Adrenal gland (tissue), 9 donors: ENCODE measurements at regions not wholly inside any gene's neighbourhood (a gene's known extent, or its start where the extent isn't known, plus 50 kb on each side); places are given as distances from the start of the nearest gene placed in this dataset.
"Not testable (repeated sequence)": the region's sequence is repeated elsewhere in the genome, so short reads cannot be mapped to it uniquely, and the experiment has no call there.

Experiments used
- DNase-seq, 7 donors: peaks; one replicate each; pipeline ENCODE4 v3.0.0-alpha.2; 2019 to 2020
- H3K27ac ChIP-seq, 5 donors: fragments of 200-600 bp; sonication (generic) in 4 of 5; 1 replicate in 3 of 5; 2 replicates in 2 of 5; pipeline versions ENCODE4 v1.5.1 to v1.8.0; 2016 to 2020; ENCODE audit warnings: mild to moderate bottlenecking in 1 of 5
- H3K27me3 ChIP-seq: fragments of 200-600 bp; 2 replicates; pipeline ENCODE4 v1.8.0; 2021
- H3K36me3 ChIP-seq, 2 donors: fragments of 200-600 bp; replicated peaks in 1 of 2; 1 replicate in 1 of 2; 2 replicates in 1 of 2; pipeline versions ENCODE4 v1.5.1 to v1.8.0; 2018 to 2022
- H3K4me1 ChIP-seq, 2 donors: fragments of 200-600 bp; replicated peaks in 1 of 2; 1 replicate in 1 of 2; 2 replicates in 1 of 2; pipeline versions ENCODE4 v1.5.1 to v1.8.0; 2018 to 2021
- H3K4me3 ChIP-seq, 4 donors: fragments of 200-600 bp; sonication (generic) in 3 of 4; one replicate each; pipeline ENCODE4 v1.5.1; 2016 to 2018
- H3K9me3 ChIP-seq, 3 donors: fragments of 200-600 bp; sonication (generic) in 1 of 3; replicated peaks in 1 of 3; 1 replicate in 2 of 3; 2 replicates in 1 of 3; pipeline versions ENCODE4 v1.5.1 to v1.8.0; 2016 to 2021
- CTCF ChIP-seq, 6 experiments: fragments of 450-650 bp in 4 of 6; fragments of 200-600 bp in 2 of 6; sonication (generic) in 1 of 6; IDR thresholded peaks; 1 replicate in 5 of 6; 2 replicates in 1 of 6; pipeline versions ENCODE4 v1.5.1 to v1.8.0; 2016 to 2021; ENCODE audit warnings: antibody characterized with exemption in 6 of 6, mild to moderate bottlenecking in 2 of 6, moderate library complexity in 1 of 6
- POLR2A ChIP-seq, 2 donors: fragments of 450-650 bp; IDR thresholded peaks; one replicate each; pipeline ENCODE4 v1.6.1; 2017; ENCODE audit warnings: antibody characterized with exemption in 2 of 2, mild to moderate bottlenecking in 2 of 2, moderate library complexity in 1 of 2
- WGBS, 4 donors: extraction: QIAGEN DNeasy Blood & Tissue Kit in 2 of 4; methylation state at CpG; one replicate each; pipeline versions ENCODE4 v1.1.5 to v1.1.7; 2013 to 2017; 5-methylcytosine and 5-hydroxymethylcytosine counted together
- intact Hi-C, 2 donors: fragments of 100-400 bp; cut with DNase I; formaldehyde crosslinking; loops; one replicate each; pipeline versions ENCODE4 v1.14.1 to v1.15.0; 2022 to 2023
- donor health status: healthy with polysubstance abuse.
- donor health status: Bipolar disorder and iron deficiency.
- donor health status: DM: yes; HTN: yes; CAD: no.
- donor health status: DM: no; HTN: no; CAD: no.
- donor health status: DM: no; HTN: no; CAD: no.

- Histone ChIP-seq H3K4me3 (no peak overlapping the region), H3K27ac (no peak overlapping the region), H3K36me3 (no peaks in the 10 kb centered on the region), H3K4me1 (no peaks in the 10 kb centered on the region), H3K27me3 (no peaks in the 10 kb centered on the region), H3K9me3 (no peaks in the 10 kb centered on the region)
- 51 to 67% (median 62%) methylated on average over 3 of the region's 3 CpGs for WGBS, 4 donors
- no peak for DNase-seq
- no peak for TF ChIP-seq POLR2A (IDR thresholded peaks at IDR 0.05)
- TF ChIP-seq CTCF (IDR thresholded peaks at IDR 0.05) = no peak
- intact Hi-C loops = no loop called here
Observed at GRCh38 chr5:106797996-106798395, 872.7 kb downstream of the EFNA5 start.

DNA sequence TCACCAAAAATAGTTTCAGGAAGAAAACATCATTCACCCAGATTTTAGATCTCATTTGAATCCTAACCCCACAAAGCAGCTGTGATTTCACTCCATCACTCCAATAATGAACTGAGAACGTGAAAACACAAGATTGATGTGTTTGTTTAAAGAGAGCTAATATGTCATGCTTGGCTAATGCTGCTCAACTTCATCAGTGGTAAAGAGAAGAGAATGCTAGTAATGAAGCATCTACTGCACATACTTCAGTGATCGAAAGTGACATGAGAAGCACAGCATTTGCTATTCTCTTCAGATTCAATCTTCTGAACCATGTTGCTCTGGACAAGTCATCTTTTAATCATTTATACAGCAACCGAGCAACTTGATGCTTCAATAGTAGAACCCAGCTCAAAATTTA lies 874.7 kb downstream of the EFNA5 start:
- no peak overlapping the region for H3K27ac ChIP-seq
- H3K36me3 ChIP-seq = no peaks in the 10 kb centered on the region

GRCh38 chr5:106784846-106785245 lies 885.9 kb downstream of the EFNA5 start:
- DNase-seq = no peak
- TF ChIP-seq POLR2A (IDR thresholded peaks at IDR 0.05) = no peak
- no peak for TF ChIP-seq CTCF (IDR thresholded peaks at IDR 0.05)
- intact Hi-C loops = no loop called here

More for the DNA sequence above, 874.7 kb downstream of the EFNA5 start:
- H3K9me3 ChIP-seq = no peaks in the 10 kb centered on the region
- TF ChIP-seq POLR2A (IDR thresholded peaks at IDR 0.05) (no peak), CTCF (IDR thresholded peaks at IDR 0.05) (no peak)
- intact Hi-C loops = no loop called here
- no peak for DNase-seq
- 61 to 74% (median 68%) methylated on average over 3 of the region's 3 CpGs for WGBS, 4 donors
- no peaks in the 10 kb centered on the region for H3K4me1 ChIP-seq
- H3K4me3 ChIP-seq = no peak overlapping the region
- H3K27me3 ChIP-seq = no peaks in the 10 kb centered on the region

GRCh38 chr5:106780355-106780754 lies 890.4 kb downstream of the EFNA5 start:
- Histone ChIP-seq H3K36me3 (no peaks in the 10 kb centered on the region), H3K4me3 (no peak overlapping the region), H3K9me3 (no peaks in the 10 kb centered on the region), H3K27ac (no peak overlapping the region), H3K27me3 (no peaks in the 10 kb centered on the region), H3K4me1 (no peaks in the 10 kb centered on the region)
- WGBS, 4 donors = 76 to 86% (median 85%) methylated on average over 2 of the region's 2 CpGs
- intact Hi-C loops = no loop called here
- TF ChIP-seq POLR2A (IDR thresholded peaks at IDR 0.05) (no peak), CTCF (IDR thresholded peaks at IDR 0.05) (no peak)
- no peak for DNase-seq

More at GRCh38 chr5:106784846-106785245, 885.9 kb downstream of the EFNA5 start:
- no peak overlapping the region for H3K27ac ChIP-seq
- H3K9me3 ChIP-seq = no peaks in the 10 kb centered on the region
- H3K4me1 ChIP-seq = no peaks in the 10 kb centered on the region
- no peaks in the 10 kb centered on the region for H3K27me3 ChIP-seq
- 88 to 98% (median 90%) methylated on average over 1 of the region's 1 CpG for WGBS, 4 donors
- H3K4me3 ChIP-seq = no peak overlapping the region
- H3K36me3 ChIP-seq = no peaks in the 10 kb centered on the region

- H3K27me3 ChIP-seq, H3K4me1 ChIP-seq, intact Hi-C loops, H3K36me3 ChIP-seq, H3K4me3 ChIP-seq, H3K9me3 ChIP-seq, H3K27ac ChIP-seq, DNase-seq: not testable (repeated sequence)
- WGBS, 4 donors = 75 to 84% (median 79%) methylated on average over 5 to 6 of the region's 6 CpGs
Observed at GRCh38 chr5:106776515-106776914, 894.2 kb downstream of the EFNA5 start.
